Transverse colon (tissue), 4 donors: ENCODE measurements at regions not wholly inside any gene's neighbourhood (a gene's known extent, or its start where the extent isn't known, plus 50 kb on each side); places are given as distances from the start of the nearest gene placed in this dataset.

Source experiments
- POLR2A ChIP-seq: fragments of 450-650 bp; IDR thresholded peaks from one replicate; pipeline ENCODE4 v1.6.1; 2016; ENCODE audit warnings: antibody characterized with exemption, mild to moderate bottlenecking, moderate library complexity
- POLR2AphosphoS5 ChIP-seq, 3 donors: sonication (generic); formaldehyde crosslinking; IDR thresholded peaks; one replicate each; pipeline ENCODE4 v1.6.1; 2016; ENCODE audit warnings: antibody characterized with exemption in 3 of 3
- TF ChIP-seq, protein P1 (sequence below), 5 experiments: fragments of 200-600 bp in 3 of 5; fragments of 450-650 bp in 2 of 5; sonication (generic) in 3 of 5; IDR thresholded peaks; 1 replicate in 2 of 5; 2 replicates in 3 of 5; pipeline ENCODE4 v1.5.1; 2016 to 2017; ENCODE audit warnings: antibody characterized with exemption in 5 of 5, inconsistent platforms in 3 of 5, mild to moderate bottlenecking in 2 of 5, moderate library complexity in 1 of 5

GRCh38 chr17:36715951-36716350, 114.6 kb downstream of the MRM1 start:
- no peak for TF ChIP-seq POLR2A
- TF ChIP-seq, protein P1, sequence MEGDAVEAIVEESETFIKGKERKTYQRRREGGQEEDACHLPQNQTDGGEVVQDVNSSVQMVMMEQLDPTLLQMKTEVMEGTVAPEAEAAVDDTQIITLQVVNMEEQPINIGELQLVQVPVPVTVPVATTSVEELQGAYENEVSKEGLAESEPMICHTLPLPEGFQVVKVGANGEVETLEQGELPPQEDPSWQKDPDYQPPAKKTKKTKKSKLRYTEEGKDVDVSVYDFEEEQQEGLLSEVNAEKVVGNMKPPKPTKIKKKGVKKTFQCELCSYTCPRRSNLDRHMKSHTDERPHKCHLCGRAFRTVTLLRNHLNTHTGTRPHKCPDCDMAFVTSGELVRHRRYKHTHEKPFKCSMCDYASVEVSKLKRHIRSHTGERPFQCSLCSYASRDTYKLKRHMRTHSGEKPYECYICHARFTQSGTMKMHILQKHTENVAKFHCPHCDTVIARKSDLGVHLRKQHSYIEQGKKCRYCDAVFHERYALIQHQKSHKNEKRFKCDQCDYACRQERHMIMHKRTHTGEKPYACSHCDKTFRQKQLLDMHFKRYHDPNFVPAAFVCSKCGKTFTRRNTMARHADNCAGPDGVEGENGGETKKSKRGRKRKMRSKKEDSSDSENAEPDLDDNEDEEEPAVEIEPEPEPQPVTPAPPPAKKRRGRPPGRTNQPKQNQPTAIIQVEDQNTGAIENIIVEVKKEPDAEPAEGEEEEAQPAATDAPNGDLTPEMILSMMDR (IDR thresholded peaks at IDR 0.05): no peak
- no peak for TF ChIP-seq POLR2AphosphoS5 (IDR thresholded peaks at IDR 0.05)
